ENCODE measurements at regions not wholly inside any gene's neighbourhood (a gene's known extent, or its start where the extent isn't known, plus 50 kb on each side); places are given as distances from the start of the nearest gene placed in this dataset.

DNA sequence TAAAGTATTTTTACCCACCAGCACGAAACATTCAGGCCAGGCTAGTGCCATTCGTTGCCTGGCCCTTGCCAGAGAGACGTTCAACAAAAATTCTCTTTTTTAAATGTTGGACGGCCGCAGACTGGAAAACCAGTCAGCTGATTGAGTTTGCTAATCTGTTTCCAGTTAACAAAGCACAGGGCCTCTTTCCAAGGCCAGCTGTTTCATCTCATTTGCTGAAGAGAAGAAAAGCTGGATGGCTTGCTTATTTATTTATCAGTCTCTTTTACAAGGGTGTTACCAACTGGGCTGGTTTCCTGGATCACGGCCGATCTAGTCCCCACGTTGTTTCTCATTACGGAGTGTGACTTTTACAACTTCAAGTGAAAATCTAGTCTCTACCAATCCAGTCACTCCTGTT, 418.7 kb upstream of the DYNLRB2 start:
- Mint-ChIP-seq H3K4me3 (no peak overlapping the region), H3K4me1 (peaks cover 2% of the 10 kb centered on the region), H3K9me3 (no peaks in the 10 kb centered on the region), H3K36me3 (no peaks in the 10 kb centered on the region), H3K27ac (no peak overlapping the region), H3K27me3 (ENCODE audit: low read depth) (peaks cover 17% of the 10 kb centered on the region)
- no peak for DNase-seq (ENCODE audit: low spot score in 2 of 2, unreplicated experiment in 2 of 2)
- TF ChIP-seq, protein P1, sequence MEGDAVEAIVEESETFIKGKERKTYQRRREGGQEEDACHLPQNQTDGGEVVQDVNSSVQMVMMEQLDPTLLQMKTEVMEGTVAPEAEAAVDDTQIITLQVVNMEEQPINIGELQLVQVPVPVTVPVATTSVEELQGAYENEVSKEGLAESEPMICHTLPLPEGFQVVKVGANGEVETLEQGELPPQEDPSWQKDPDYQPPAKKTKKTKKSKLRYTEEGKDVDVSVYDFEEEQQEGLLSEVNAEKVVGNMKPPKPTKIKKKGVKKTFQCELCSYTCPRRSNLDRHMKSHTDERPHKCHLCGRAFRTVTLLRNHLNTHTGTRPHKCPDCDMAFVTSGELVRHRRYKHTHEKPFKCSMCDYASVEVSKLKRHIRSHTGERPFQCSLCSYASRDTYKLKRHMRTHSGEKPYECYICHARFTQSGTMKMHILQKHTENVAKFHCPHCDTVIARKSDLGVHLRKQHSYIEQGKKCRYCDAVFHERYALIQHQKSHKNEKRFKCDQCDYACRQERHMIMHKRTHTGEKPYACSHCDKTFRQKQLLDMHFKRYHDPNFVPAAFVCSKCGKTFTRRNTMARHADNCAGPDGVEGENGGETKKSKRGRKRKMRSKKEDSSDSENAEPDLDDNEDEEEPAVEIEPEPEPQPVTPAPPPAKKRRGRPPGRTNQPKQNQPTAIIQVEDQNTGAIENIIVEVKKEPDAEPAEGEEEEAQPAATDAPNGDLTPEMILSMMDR (IDR thresholded peaks at IDR 0.05; ENCODE audit: unreplicated experiment), result no peak

DNA sequence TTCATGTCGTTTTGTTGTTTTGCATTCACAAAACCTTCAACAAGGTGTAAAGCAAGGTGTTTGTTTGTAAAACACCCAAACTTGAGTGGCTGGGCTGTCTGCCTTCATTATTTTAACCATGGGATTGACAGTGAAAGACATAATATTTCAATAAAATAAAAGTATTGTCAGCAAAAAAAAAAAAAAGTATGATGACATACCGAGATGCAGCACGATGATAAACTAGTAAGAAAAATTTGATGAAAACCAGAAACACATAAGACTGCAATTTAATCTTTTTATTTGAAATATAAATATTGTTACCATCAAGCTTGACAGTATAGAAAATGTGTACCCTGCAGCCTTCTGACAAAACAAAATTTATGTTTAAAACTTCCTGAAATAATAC, 419.3 kb upstream of the DYNLRB2 start:
- Mint-ChIP-seq H3K27ac (no peak overlapping the region), H3K4me1 (peaks cover 2% of the 10 kb centered on the region), H3K9me3 (no peaks in the 10 kb centered on the region), H3K27me3 (ENCODE audit: low read depth) (peaks cover 17% of the 10 kb centered on the region), H3K36me3 (no peaks in the 10 kb centered on the region), H3K4me3 (no peak overlapping the region)
- TF ChIP-seq, protein P1 (IDR thresholded peaks at IDR 0.05; ENCODE audit: unreplicated experiment), result no peak
- DNase-seq (ENCODE audit: low spot score in 2 of 2, unreplicated experiment in 2 of 2), result no peak

DNA sequence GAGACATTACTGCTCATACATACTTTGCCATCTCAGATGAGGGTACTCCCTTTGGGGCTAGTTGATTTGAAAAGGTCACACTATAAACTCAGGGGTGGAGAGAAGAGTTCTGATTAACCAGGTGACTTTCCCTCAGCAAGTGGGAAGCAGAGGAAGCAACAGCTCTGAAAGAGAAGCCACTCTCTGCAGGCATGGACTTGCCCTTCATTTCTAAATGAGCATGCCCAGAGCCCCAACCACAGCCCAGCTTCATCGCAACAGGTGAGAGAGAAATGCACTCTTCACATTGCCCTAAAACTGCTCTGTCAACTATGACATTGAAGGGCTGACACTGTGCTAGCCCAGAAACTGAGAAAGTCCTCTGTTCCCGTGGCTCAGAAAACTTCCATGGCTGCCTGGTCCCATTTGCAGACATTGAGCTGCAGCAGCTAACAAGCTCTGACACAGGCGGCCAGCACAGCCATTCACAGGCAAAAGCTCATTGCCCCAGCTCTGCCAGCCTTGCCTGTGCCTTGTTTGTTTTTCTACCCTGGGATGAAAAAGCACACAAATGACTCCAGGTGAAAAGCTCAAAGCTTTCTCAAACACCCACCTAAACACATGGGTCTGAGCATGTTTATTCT, 419.8 kb upstream of the DYNLRB2 start:
- Mint-ChIP-seq H3K36me3 (no peaks in the 10 kb centered on the region), H3K9me3 (no peaks in the 10 kb centered on the region), H3K4me1 (peaks cover 2% of the 10 kb centered on the region), H3K27ac (no peak overlapping the region), H3K4me3 (no peak overlapping the region), H3K27me3 (ENCODE audit: low read depth) (peaks cover 19% of the 10 kb centered on the region)
- TF ChIP-seq, protein P1 (IDR thresholded peaks at IDR 0.05; ENCODE audit: unreplicated experiment), result no peak
- DNase-seq (ENCODE audit: low spot score in 2 of 2, unreplicated experiment in 2 of 2), result no peak

DNA sequence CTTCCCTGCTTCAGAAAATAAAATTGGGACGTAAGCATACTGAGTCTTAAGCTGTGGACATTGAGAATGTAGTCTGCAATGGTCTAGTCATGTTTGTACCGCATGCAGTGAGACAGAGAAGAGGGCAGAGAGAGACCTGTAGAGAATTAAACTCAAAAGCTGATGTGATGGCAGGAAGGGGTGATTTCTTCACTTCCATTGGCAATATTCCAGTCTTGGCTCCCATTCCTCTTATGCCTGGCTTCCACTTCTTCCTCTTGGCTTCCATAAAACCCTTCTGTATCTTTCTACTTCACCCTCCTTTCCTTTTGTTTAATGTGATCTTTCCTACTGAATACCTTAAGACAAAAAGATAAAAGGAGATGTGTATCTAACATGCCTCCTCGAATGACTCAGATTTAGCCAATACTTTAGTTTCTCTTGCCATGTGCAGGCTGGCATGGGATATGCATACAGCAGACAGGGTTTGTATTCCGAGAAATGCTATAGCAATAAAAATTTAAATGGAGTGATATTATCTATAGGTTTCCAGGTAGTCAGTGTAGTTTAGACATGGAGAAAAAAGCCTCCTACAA, 423.1 kb upstream of the DYNLRB2 start:
- H3K9me3 Mint-ChIP-seq, result no peaks in the 10 kb centered on the region
- H3K27ac Mint-ChIP-seq, result no peak overlapping the region
- H3K4me3 Mint-ChIP-seq, result no peak overlapping the region
- TF ChIP-seq, protein P1 (IDR thresholded peaks at IDR 0.05; ENCODE audit: unreplicated experiment), result no peak
- peaks cover 2% of the 10 kb centered on the region for H3K4me1 Mint-ChIP-seq
- H3K36me3 Mint-ChIP-seq, result no peaks in the 10 kb centered on the region
- peaks cover 21% of the 10 kb centered on the region for H3K27me3 Mint-ChIP-seq (ENCODE audit: low read depth)
- DNase-seq (ENCODE audit: low spot score in 2 of 2, unreplicated experiment in 2 of 2), result no peak

DNA sequence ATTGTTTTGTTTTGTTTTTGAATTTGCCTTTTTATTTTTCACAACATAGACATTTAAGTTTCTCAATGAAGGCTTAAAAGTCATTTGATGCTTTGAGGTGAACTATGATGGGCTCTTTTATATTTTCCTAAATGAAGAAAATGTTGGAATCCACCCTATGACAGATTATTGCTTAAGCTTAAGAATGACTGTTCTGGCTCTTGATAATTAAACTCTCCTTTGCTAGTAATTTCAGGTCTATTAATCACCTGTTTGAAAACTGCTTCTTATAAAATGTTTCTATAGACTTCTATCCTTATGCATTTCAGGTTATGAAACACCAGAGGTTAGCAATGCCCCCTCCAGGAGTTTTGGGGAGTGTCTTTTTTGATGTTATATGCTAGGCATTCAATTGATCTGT, 424.1 kb upstream of the DYNLRB2 start:
- Mint-ChIP-seq H3K27ac (no peak overlapping the region), H3K27me3 (ENCODE audit: low read depth) (peaks cover 26% of the 10 kb centered on the region), H3K4me3 (no peak overlapping the region), H3K4me1 (no peaks in the 10 kb centered on the region), H3K9me3 (no peaks in the 10 kb centered on the region), H3K36me3 (no peaks in the 10 kb centered on the region)
- DNase-seq (ENCODE audit: low spot score in 2 of 2, unreplicated experiment in 2 of 2), result no peak
- TF ChIP-seq, protein P1 (IDR thresholded peaks at IDR 0.05; ENCODE audit: unreplicated experiment), result no peak
